ENCODE measurements at regions not wholly inside any gene's neighbourhood (a gene's known extent, or its start where the extent isn't known, plus 50 kb on each side); places are given as distances from the start of the nearest gene placed in this dataset.
"Not testable (repeated sequence)": the region's sequence is repeated elsewhere in the genome, so short reads cannot be mapped to it uniquely, and the experiment has no call there.

DNA sequence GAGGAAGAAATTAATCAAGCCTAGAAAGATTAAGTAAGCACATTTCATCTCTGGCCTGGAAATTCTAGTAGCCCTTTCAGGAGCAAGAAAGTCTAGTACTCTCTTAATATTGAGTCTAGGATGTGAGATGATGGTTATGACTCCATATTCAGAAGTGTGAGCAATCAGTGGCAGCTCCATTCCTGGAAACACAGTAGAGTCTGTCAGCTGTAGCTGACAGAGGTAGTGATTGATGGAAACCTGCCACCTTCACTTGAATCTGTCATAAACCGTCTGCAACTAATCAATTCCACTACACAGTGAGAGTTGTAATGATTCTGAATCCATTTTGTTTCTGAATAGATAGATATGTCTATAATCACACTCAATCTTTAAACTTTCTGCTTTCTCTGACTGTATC, 635.1 kb downstream of the IRS1 start:
- DNase-seq (ENCODE audit: low spot score): no peak

- not testable (repeated sequence) for DNase-seq (ENCODE audit: low spot score)
Measured at GRCh38 chr2:226160617-226161016, 639.0 kb downstream of the IRS1 start.

DNA sequence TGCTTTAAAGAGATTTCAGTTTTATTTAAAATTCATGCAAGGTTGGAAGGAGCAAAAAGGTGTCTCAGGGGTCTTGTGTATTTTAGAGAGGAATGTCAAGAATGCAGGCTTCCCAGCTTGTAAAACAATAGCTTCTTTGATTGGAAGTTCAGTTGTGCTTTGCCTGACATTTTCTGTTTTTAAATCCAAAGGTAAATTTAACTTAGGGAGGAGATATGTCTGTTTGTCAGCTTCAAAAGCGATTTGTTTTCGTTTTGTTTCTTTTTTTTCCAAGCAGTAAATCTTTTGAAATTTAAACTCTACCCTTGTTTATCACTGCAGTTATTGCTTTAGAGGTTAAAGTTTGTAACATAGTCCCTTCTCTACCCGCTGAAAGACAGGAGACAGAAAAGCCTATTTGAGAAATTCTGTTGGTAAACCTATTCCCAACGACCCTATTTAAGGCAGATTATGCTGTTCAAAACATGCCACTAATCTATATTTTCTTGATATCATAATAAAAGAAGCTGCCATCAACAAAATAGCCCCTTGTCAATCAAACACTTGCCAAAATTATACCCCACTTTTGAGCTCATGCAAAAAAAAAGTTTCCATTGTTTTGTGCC, 639.6 kb downstream of the IRS1 start:
- no peak for DNase-seq (ENCODE audit: low spot score)

DNA sequence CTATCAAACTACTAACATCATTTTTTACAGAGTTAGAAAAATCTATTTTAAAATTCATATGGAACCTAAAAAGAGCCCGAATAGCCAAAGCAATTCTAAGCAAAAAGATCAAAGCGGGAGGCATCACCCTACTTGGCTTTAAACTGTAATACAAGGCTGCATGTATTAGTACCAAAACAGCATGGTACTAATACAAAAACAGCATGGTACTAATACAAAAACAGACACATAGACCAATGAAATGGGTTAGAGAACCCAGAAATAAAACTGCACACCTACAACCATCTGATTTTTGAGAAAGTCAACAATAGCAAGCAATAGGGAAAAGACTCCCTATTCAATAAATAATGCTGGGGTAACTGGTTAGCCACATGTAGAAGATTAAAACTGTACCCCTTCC, 640.7 kb downstream of the IRS1 start:
- no peak for DNase-seq (ENCODE audit: low spot score)

- no peak for DNase-seq (ENCODE audit: low spot score)
Measured at GRCh38 chr2:226158229-226158628, 641.4 kb downstream of the IRS1 start.

DNA sequence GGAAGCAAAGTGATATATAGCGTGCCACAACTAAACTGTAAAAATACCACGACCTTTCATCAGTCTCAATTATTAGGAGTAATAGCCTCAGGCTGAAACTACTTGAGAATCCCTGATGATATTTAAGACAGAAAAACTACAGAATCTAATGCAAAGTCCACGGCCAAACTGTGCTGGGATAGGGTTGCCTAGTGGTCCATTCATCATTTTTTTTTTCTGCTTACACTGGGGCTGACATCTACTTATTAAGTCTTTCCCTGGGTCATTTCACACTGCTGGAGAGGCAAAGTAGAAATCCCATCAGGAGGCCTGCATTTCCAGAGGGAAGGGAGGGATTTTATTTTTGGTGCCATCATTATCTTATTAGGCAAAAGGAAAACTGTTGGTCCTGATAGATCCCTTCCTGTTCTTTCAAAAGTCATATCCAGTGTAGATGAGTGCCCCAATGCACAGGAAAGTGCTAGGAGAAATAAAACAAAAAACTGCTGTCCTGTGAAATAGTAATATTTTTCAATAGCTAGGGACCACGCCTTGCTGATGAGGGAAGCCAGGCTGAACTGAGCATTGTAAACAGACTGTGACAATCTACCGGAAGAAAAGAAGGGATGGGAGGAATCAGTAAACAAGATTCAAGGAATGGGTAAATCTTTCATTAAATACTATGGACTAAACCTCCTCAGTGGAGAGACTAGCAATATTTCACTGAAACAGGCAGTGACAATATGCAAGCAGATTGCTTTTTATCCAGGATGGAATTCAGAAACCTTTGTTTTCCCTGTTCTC, 644.3 kb downstream of the IRS1 start:
- no peak for DNase-seq (ENCODE audit: low spot score)

DNA sequence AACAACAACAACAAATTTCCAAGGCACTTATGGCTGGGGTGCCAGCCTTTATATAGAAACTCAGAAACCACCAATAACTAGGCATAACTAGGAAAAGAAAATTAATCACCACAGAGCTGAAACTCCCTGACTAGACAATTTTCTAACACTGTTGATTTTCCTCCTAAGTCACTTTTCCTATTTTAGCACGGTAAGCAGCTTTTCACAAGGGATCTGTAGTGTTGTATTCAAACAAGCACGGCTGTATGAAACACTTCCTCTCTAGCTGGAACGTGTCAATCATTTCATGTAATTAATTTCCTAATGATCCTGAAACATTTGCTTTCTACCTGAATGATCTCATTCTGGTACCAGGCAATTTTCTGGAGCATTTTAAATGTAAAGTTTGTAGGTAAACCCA, 645.0 kb downstream of the IRS1 start:
- DNase-seq (ENCODE audit: low spot score): no peak

- DNase-seq (ENCODE audit: low spot score): no peak
Measured at GRCh38 chr2:226153553-226153952, 646.1 kb downstream of the IRS1 start.

DNA sequence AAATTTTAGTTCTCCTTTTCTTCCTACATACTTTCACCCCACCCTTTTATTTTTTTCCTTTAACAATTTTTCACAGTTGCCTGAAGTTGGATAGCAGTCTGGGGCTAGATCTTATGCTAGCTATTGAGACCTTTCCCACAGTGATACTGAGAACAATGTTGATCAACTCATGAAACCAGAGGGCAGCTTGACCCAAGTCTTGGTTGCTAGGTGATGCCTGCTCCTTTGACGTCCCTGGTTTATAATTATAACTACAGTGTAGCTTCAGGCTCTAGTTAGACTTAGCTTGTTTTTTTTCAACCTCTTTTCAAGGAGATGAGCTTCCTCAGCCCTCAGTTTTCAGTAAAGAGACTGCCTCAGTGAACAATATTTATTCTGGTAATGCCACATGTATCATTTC, 648.5 kb downstream of the IRS1 start:
- DNase-seq (ENCODE audit: low spot score): no peak

- DNase-seq (ENCODE audit: low spot score): no peak
Measured at GRCh38 chr2:226143091-226143490, 656.5 kb downstream of the IRS1 start.

DNA sequence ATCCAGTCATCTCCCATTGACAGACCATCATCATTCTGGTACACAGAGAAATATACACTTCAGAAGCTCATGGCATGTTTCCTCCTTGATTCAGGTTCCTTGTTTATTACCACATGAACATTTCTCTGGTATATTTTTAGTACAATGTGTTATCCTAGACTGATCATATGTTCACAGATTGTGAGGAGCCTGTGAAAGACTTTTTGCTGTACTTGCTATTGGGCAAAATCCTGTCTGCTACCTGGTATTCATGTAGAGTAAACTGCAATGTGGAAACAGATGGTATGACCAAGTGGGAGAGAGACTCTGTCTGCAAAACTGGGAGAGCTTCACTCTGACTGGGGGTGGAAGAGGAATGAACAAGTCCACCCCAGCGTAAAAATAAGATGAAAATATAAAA, 657.2 kb downstream of the IRS1 start:
- DNase-seq (ENCODE audit: low spot score): no peak

GRCh38 chr2:226140594-226140993, 659.0 kb downstream of the IRS1 start:
- no peak for DNase-seq (ENCODE audit: low spot score)

- DNase-seq (ENCODE audit: low spot score): no peak
Measured at GRCh38 chr2:226139759-226140158, 659.9 kb downstream of the IRS1 start.

GRCh38 chr2:226137201-226137811, 662.3 kb downstream of the IRS1 start:
- DNase-seq (ENCODE audit: low spot score): no peak

- no peak for DNase-seq (ENCODE audit: low spot score)
Measured at GRCh38 chr2:226136739-226137138, 662.9 kb downstream of the IRS1 start.

GRCh38 chr2:226135861-226136548, 663.6 kb downstream of the IRS1 start:
- DNase-seq (ENCODE audit: low spot score): no peak

GRCh38 chr2:226132323-226133215, 667.1 kb downstream of the IRS1 start:
- no peak for DNase-seq (ENCODE audit: low spot score)

GRCh38 chr2:226131299-226131784, 668.3 kb downstream of the IRS1 start:
- no peak for DNase-seq (ENCODE audit: low spot score)

DNA sequence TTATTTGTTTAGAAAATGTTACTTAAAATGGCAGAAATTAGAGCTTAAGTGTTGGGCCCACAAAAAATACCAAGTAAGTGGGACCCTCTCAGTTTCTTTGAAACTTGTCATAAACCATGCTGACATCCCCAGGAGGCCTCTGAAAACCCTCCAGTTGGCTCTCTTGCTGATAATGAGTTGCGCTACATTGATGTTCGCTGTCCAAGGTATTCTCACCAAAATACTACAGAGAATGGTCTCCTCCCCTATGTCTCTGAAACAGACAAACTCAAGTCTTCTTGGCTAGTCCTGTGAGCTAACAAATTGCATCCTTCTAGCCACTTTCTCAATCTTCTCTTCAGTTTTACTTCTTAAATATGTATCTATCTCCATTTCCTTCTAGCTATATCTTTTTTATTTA, 669.4 kb downstream of the IRS1 start:
- no peak for DNase-seq (ENCODE audit: low spot score)

GRCh38 chr2:226127682-226128081, 671.9 kb downstream of the IRS1 start:
- DNase-seq (ENCODE audit: low spot score): no peak

DNA sequence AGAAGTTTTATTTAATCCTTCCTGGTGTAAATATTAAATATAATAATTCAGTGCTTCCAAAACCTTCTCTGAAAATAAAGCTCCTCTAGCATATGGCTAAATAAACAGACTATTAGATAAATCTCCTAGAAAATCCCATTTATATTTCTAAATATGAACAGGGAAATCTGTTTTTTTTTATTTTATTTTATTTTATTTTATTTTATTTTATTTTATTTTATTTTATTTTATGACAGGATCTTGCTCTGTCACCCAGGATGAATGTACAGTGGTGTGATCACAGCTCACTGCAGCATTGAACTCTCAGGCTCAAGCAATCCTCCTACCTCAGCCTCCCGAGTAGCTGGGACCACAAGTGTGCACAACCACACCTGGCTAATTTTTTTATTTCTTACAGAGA, 673.5 kb downstream of the IRS1 start:
- DNase-seq (ENCODE audit: low spot score): no peak

Data from hematopoietic multipotent progenitor cell treated with erythropoietin and hydrocortisone succinate and interleukin-3 and kit ligand, for 17 days (in vitro differentiated cells).